Sigmoid colon (tissue), 6 donors: ENCODE measurements at regions not wholly inside any gene's neighbourhood (a gene's known extent, or its start where the extent isn't known, plus 50 kb on each side); places are given as distances from the start of the nearest gene placed in this dataset.

Experiments
- DNase-seq: peaks from one replicate; pipeline ENCODE4 v3.0.0-alpha.2; 2019
- H3K27ac ChIP-seq, 4 donors: fragments of 200-600 bp; sonication (generic); one replicate each; pipeline ENCODE4 v1.5.1; 2016 to 2019; ENCODE audit warnings: mild to moderate bottlenecking in 1 of 4
- H3K27me3 ChIP-seq, 3 donors: fragments of 200-600 bp; sonication (generic); one replicate each; pipeline ENCODE4 v1.5.1; 2019; ENCODE audit warnings: mild to moderate bottlenecking in 1 of 3
- H3K36me3 ChIP-seq, 4 donors: fragments of 200-600 bp; sonication (generic); one replicate each; pipeline ENCODE4 v1.5.1; 2016 to 2019
- H3K4me1 ChIP-seq, 4 donors: fragments of 200-600 bp; sonication (generic); one replicate each; pipeline ENCODE4 v1.5.1; 2017 to 2019
- H3K4me3 ChIP-seq, 4 donors: fragments of 200-600 bp; sonication (generic); one replicate each; pipeline ENCODE4 v1.5.1; 2017 to 2019; ENCODE audit warnings: mild to moderate bottlenecking in 2 of 4, moderate library complexity in 1 of 4
- H3K9me3 ChIP-seq, 4 donors: fragments of 200-600 bp in 3 of 4; sonication (generic) in 3 of 4; one replicate each; pipeline versions ENCODE4 v1.5.1 to v1.6.1; 2013 to 2019
- CTCF ChIP-seq, 4 experiments: fragments of 450-650 bp in 3 of 4; fragments of 200-600 bp in 1 of 4; IDR thresholded peaks; one replicate each; pipeline ENCODE4 v1.5.1; 2016 to 2019; ENCODE audit warnings: antibody characterized with exemption in 4 of 4, mild to moderate bottlenecking in 3 of 4, moderate library complexity in 2 of 4
- EP300 ChIP-seq, 4 donors: sonication (generic); formaldehyde crosslinking; IDR thresholded peaks; one replicate each; pipeline ENCODE4 v1.6.1; 2017; ENCODE audit warnings: antibody characterized with exemption in 4 of 4
- POLR2A ChIP-seq, 2 donors: fragments of 450-650 bp; IDR thresholded peaks; one replicate each; pipeline ENCODE4 v1.6.1; 2016; ENCODE audit warnings: antibody characterized with exemption in 2 of 2, mild to moderate bottlenecking in 2 of 2, moderate library complexity in 2 of 2
- POLR2AphosphoS5 ChIP-seq, 4 donors: sonication (generic); formaldehyde crosslinking; IDR thresholded peaks; one replicate each; pipeline ENCODE4 v1.6.1; 2017; ENCODE audit warnings: antibody characterized with exemption in 4 of 4
- WGBS, 2 donors: extraction: QIAGEN DNeasy Blood & Tissue Kit; methylation state at CpG; one replicate each; pipeline ENCODE4 v1.1.7; 2013; 5-methylcytosine and 5-hydroxymethylcytosine counted together
- intact Hi-C: fragments of 100-400 bp; cut with DNase I; formaldehyde crosslinking; loops from one replicate; pipeline ENCODE4 v1.15.1; 2023
- donor health status: healthy with polysubstance abuse.
- donor health status: healthy.

- 1 to 2% methylated on average over 68 of the region's 68 CpGs for WGBS, 2 donors
- TF ChIP-seq CTCF (IDR thresholded peaks at IDR 0.05) (no peak), POLR2AphosphoS5 (IDR thresholded peaks at IDR 0.05) (peak in 2 of 4 donors; percentile 15 to 21), EP300 (IDR thresholded peaks at IDR 0.05) (no peak)
- Histone ChIP-seq H3K27ac (peak overlapping the region in 3 of 4 donors; percentile 12 to 87 (median 48)), H3K4me1 (peaks cover 0 to 24% (median 23%) of the 10 kb centered on the region in 4 donors), H3K4me3 (peak overlapping the region; percentile 30 to 50 (median 46)), H3K36me3 (no peaks in the 10 kb centered on the region), H3K27me3 (peaks cover 19 to 92% (median 61%) of the 10 kb centered on the region in 3 donors), H3K9me3 (no peaks in the 10 kb centered on the region)
- intact Hi-C loops: no loop called here
- DNase-seq: no peak
Observed at GRCh38 chr1:218164111-218164929, 120.8 kb upstream of the RRP15 start.

- Histone ChIP-seq H3K4me3 (peak overlapping the region; percentile 30 to 50 (median 46)), H3K4me1 (peaks cover 0 to 24% (median 23%) of the 10 kb centered on the region in 4 donors), H3K36me3 (no peaks in the 10 kb centered on the region), H3K27ac (peak overlapping the region in 3 of 4 donors; percentile 12 to 87 (median 48)), H3K27me3 (peaks cover 19 to 100% (median 61%) of the 10 kb centered on the region in 3 donors), H3K9me3 (no peaks in the 10 kb centered on the region)
- DNase-seq: no peak
- 1% methylated on average over 80 of the region's 80 CpGs for WGBS, 2 donors
- TF ChIP-seq EP300 (IDR thresholded peaks at IDR 0.05) (no peak), POLR2AphosphoS5 (IDR thresholded peaks at IDR 0.05) (peak in 1 of 4 donors; percentile 5), POLR2A (IDR thresholded peaks at IDR 0.05) (no peak)
- intact Hi-C loops: no loop called here
Observed at GRCh38 chr1:218164930-218165700, 120.0 kb upstream of the RRP15 start.

GRCh38 chr1:218165701-218166114 is 119.4 kb upstream of the RRP15 start:
- Histone ChIP-seq H3K27me3 (peaks cover 19 to 100% (median 61%) of the 10 kb centered on the region in 3 donors), H3K36me3 (no peaks in the 10 kb centered on the region), H3K4me3 (peak overlapping the region; percentile 30 to 50 (median 46)), H3K27ac (peak overlapping the region in 3 of 4 donors; percentile 12 to 87 (median 48)), H3K9me3 (no peaks in the 10 kb centered on the region), H3K4me1 (peaks cover 0 to 24% (median 23%) of the 10 kb centered on the region in 4 donors)
- intact Hi-C loops: no loop called here
- WGBS, 2 donors: 1 to 2% methylated on average over 10 of the region's 10 CpGs
- no peak for DNase-seq
- TF ChIP-seq EP300 (IDR thresholded peaks at IDR 0.05) (no peak), POLR2A (IDR thresholded peaks at IDR 0.05) (no peak), POLR2AphosphoS5 (IDR thresholded peaks at IDR 0.05) (peak in 1 of 4 donors; percentile 11), CTCF (IDR thresholded peaks at IDR 0.05) (no peak)

GRCh38 chr1:218166268-218166945 is 118.7 kb upstream of the RRP15 start:
- TF ChIP-seq POLR2A (IDR thresholded peaks at IDR 0.05) (no peak), POLR2AphosphoS5 (IDR thresholded peaks at IDR 0.05) (no peak), CTCF (IDR thresholded peaks at IDR 0.05) (no peak), EP300 (IDR thresholded peaks at IDR 0.05) (no peak)
- intact Hi-C loops: no loop called here
- Histone ChIP-seq H3K4me3 (no peak overlapping the region), H3K9me3 (no peaks in the 10 kb centered on the region), H3K27ac (peak overlapping the region in 1 of 4 donors; percentile 87), H3K36me3 (no peaks in the 10 kb centered on the region), H3K4me1 (peaks cover 0 to 24% (median 23%) of the 10 kb centered on the region in 4 donors), H3K27me3 (peaks cover 19 to 99% (median 59%) of the 10 kb centered on the region in 3 donors)
- WGBS, 2 donors: 16 to 17% methylated on average over 8 of the region's 8 CpGs
- DNase-seq: no peak
